ENCODE measurements at regions not wholly inside any gene's neighbourhood (a gene's known extent, or its start where the extent isn't known, plus 50 kb on each side); places are given as distances from the start of the nearest gene placed in this dataset.

DNA sequence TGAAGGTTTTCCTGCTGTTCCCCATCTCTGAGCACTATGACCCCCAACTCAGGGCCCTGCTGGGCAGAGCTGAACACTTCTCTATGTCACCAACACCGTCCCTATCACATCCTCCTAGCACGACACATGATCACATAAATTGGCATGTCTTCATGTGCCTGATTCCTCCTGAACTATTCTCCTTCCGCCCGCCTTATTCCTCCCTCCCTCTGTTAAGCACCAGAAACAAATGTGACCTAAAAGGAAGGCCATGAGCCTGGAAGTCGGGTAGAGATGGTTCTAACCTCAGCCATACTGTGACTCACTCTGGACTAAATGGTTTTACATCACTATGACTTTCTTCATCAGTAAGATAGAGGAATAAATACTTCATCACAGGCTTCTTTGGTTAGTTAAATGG lies 80.8 kb upstream of the DYNLRB2 start:
- no peak for ATAC-seq
- TF ChIP-seq, protein P1, sequence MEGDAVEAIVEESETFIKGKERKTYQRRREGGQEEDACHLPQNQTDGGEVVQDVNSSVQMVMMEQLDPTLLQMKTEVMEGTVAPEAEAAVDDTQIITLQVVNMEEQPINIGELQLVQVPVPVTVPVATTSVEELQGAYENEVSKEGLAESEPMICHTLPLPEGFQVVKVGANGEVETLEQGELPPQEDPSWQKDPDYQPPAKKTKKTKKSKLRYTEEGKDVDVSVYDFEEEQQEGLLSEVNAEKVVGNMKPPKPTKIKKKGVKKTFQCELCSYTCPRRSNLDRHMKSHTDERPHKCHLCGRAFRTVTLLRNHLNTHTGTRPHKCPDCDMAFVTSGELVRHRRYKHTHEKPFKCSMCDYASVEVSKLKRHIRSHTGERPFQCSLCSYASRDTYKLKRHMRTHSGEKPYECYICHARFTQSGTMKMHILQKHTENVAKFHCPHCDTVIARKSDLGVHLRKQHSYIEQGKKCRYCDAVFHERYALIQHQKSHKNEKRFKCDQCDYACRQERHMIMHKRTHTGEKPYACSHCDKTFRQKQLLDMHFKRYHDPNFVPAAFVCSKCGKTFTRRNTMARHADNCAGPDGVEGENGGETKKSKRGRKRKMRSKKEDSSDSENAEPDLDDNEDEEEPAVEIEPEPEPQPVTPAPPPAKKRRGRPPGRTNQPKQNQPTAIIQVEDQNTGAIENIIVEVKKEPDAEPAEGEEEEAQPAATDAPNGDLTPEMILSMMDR (IDR thresholded peaks at IDR 0.05), result no peak
- intact Hi-C loops (cut with micrococcal nuclease), result no loop called here
- ChIA-PET POLR2A (no interaction called here), CTCF (interaction anchor here (1.1 kb wide), 1 partner anchor 67 kb away, joined by 3 read pairs; no protein-coding TSS in a partner anchor)
- Mint-ChIP-seq H3K27me3 (peaks cover 4% of the 10 kb centered on the region), H3K27ac (no peak overlapping the region), H3K4me3 (no peak overlapping the region), H3K9me3 (no peaks in the 10 kb centered on the region), H3K36me3 (ENCODE audit: low read depth) (no peaks in the 10 kb centered on the region), H3K4me1 (ENCODE audit: low read depth) (no peaks in the 10 kb centered on the region)
- no peak for DNase-seq

DNA sequence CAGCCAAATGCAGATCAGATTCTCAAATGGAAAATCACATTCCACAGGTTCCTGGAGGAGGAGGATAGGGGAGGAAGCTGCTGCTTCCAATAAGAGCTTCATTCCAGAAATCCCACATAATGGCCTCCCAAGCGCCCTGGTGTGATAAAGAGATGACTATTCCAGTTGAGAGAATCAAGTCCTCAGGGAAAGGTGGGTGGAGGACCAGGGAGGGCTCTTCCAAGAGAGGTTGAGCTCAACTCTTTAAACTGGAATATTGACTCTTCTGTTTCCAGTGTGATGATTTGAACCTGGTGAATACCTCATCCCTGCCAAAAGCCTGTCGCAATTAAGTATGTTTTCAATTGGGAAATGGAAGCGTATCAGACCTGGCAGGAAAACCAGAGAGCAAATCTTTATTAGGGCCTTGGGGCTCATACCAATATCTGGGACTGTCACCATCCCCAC lies 81.4 kb upstream of the DYNLRB2 start:
- ChIA-PET POLR2A (no interaction called here), CTCF (interaction anchor here (1.1 kb wide), 2 partner anchors 67 to 365 kb away, joined by 3 to 4 read pairs; no protein-coding TSS in a partner anchor)
- intact Hi-C loops (cut with micrococcal nuclease), result no loop called here
- Mint-ChIP-seq H3K9me3 (no peaks in the 10 kb centered on the region), H3K27ac (no peak overlapping the region), H3K36me3 (ENCODE audit: low read depth) (no peaks in the 10 kb centered on the region), H3K27me3 (peaks cover 4% of the 10 kb centered on the region), H3K4me1 (ENCODE audit: low read depth) (no peaks in the 10 kb centered on the region), H3K4me3 (no peak overlapping the region)
- ATAC-seq (no peak), DNase-seq (no peak)
- TF ChIP-seq, protein P1 (IDR thresholded peaks at IDR 0.05), result no peak

DNA sequence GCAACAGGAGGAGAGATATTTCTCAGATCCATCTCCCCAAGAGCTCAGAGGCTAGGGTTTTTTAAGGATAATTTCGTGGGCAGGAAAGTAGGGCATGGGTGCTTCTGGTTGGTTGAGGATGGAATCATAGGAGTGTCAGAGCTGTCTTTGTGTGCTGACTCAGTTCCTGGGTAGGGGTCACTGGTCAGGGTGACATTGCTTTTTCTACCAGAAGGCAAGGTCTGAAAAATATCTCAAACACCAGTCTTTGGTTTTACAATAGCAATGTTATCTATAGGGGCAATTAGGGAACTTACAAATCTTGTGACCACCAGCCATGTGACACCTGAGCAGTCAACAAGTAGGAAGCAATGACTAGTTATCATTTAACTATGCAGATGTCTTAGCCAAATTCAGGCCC lies 82.9 kb upstream of the DYNLRB2 start:
- ChIA-PET POLR2A (no interaction called here), CTCF (interaction anchor here (1.4 kb wide), 1 partner anchor 67 kb away, joined by 3 read pairs; no protein-coding TSS in a partner anchor)
- DNase-seq (no peak), ATAC-seq (no peak)
- H3K4me1 Mint-ChIP-seq (ENCODE audit: low read depth), result no peaks in the 10 kb centered on the region
- no peaks in the 10 kb centered on the region for H3K36me3 Mint-ChIP-seq (ENCODE audit: low read depth)
- H3K4me3 Mint-ChIP-seq, result no peak overlapping the region
- peaks cover 4% of the 10 kb centered on the region for H3K27me3 Mint-ChIP-seq
- TF ChIP-seq, protein P1 (IDR thresholded peaks at IDR 0.05), result no peak
- no peaks in the 10 kb centered on the region for H3K9me3 Mint-ChIP-seq
- H3K27ac Mint-ChIP-seq, result no peak overlapping the region
- intact Hi-C loops (cut with micrococcal nuclease), result no loop called here

DNA sequence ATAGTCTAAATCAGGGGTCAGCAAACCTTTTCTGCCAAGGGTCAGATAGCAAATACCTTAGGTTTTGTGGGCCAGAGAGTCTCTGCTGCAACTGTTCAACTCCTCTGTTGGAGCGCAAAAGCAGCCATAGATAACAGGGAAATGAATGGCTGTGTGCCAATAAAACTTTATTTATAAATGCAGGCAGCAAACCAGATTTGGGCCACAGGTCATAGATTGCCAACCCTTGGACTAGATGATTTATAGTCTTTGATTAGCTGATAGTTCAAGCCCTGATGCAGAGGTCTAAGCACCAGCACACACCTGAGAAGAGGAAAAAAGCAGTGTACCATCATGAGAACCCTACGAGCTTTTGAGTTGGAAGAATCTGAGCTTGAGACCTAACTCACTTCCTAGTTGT lies 86.0 kb upstream of the DYNLRB2 start:
- CTCF ChIA-PET, result interaction anchor here (0.7 kb wide), 1 partner anchor 9 kb away, joined by 3 read pairs; no protein-coding TSS in a partner anchor

DNA sequence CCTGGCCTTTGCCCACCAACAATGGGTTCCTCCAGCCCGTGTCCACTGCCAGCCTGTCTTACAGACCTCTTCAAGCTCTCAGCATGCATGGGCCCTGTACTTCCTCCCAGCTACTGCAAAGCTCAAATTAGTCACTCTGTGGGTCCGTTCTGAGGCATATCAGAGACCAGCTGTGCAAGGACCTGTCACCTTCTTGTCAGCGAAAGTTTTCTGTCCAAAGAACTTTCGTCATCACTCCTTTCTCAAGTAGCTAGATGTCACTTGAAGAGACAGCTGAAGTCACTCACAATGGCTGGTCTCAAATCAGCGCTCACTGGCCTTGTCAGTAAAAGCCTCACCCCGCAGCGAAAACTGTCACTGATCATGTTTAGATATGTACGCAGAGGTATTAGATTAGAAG lies 91.4 kb upstream of the DYNLRB2 start:
- CTCF ChIA-PET, result no interaction called here

More for the DNA sequence above, 86.0 kb upstream of the DYNLRB2 start:
- Mint-ChIP-seq H3K36me3 (ENCODE audit: low read depth) (no peaks in the 10 kb centered on the region), H3K4me1 (ENCODE audit: low read depth) (no peaks in the 10 kb centered on the region), H3K9me3 (no peaks in the 10 kb centered on the region), H3K4me3 (no peak overlapping the region), H3K27ac (no peak overlapping the region), H3K27me3 (peaks cover 3% of the 10 kb centered on the region)
- no peak for DNase-seq
- no peak for ATAC-seq
- intact Hi-C loops (cut with micrococcal nuclease), result no loop called here
- POLR2A ChIA-PET, result no interaction called here
- TF ChIP-seq, protein P1 (IDR thresholded peaks at IDR 0.05), result no peak

More for the DNA sequence above, 91.4 kb upstream of the DYNLRB2 start:
- TF ChIP-seq, protein P1 (IDR thresholded peaks at IDR 0.05), result no peak
- no peaks in the 10 kb centered on the region for H3K36me3 Mint-ChIP-seq (ENCODE audit: low read depth)
- no peak for ATAC-seq
- POLR2A ChIA-PET, result no interaction called here
- intact Hi-C loops (cut with micrococcal nuclease), result no loop called here
- no peak overlapping the region for H3K27ac Mint-ChIP-seq
- no peaks in the 10 kb centered on the region for H3K4me1 Mint-ChIP-seq (ENCODE audit: low read depth)
- H3K27me3 Mint-ChIP-seq, result peaks cover 4% of the 10 kb centered on the region
- DNase-seq, result no peak
- no peak overlapping the region for H3K4me3 Mint-ChIP-seq
- H3K9me3 Mint-ChIP-seq, result no peaks in the 10 kb centered on the region
